LNCaP clone FGC (cell line): ENCODE measurements at regions not wholly inside any gene's neighbourhood (a gene's known extent, or its start where the extent isn't known, plus 50 kb on each side); places are given as distances from the start of the nearest gene placed in this dataset.

Experiments
- DNase-seq: peaks from one replicate; pipeline ENCODE4 v3.0.0-alpha.2; 2011; ENCODE audit warnings: low read depth
- H3K4me3 ChIP-seq: 2 replicates; pipeline ENCODE4 v1.5.1; 2011; ENCODE audit warnings: mild to moderate bottlenecking, low read depth, low read length, control low read depth
- CTCF ChIP-seq: IDR thresholded peaks from 2 replicates; pipeline ENCODE4 v1.5.1; 2012; ENCODE audit warnings: mild to moderate bottlenecking; ENCODE audit not compliant: control insufficient read depth, insufficient read depth; ENCODE audit errors: extremely low read depth

- TF ChIP-seq CTCF: no peak
- DNase-seq: no peak
- H3K4me3 ChIP-seq: no peak overlapping the region
These were observed 74.0 kb upstream of the TRPM1 start for GRCh38 chr15:31175484-31175883.

- TF ChIP-seq CTCF: no peak
- DNase-seq: no peak
- no peak overlapping the region for H3K4me3 ChIP-seq
These were observed 76.4 kb upstream of the TRPM1 start for GRCh38 chr15:31177951-31178350.

- DNase-seq: no peak
These were observed 77.2 kb upstream of the TRPM1 start for GRCh38 chr15:31178705-31179104.

GRCh38 chr15:31179693-31180092 is 78.2 kb upstream of the TRPM1 start:
- no peak for TF ChIP-seq CTCF
- DNase-seq: no peak

More at GRCh38 chr15:31178705-31179104, 77.2 kb upstream of the TRPM1 start:
- no peak for TF ChIP-seq CTCF
- no peak overlapping the region for H3K4me3 ChIP-seq

GRCh38 chr15:31193291-31193690 is 91.8 kb upstream of the TRPM1 start:
- no peak for DNase-seq
- H3K4me3 ChIP-seq: no peak overlapping the region
- TF ChIP-seq CTCF: no peak

More at GRCh38 chr15:31179693-31180092, 78.2 kb upstream of the TRPM1 start:
- H3K4me3 ChIP-seq: no peak overlapping the region

- no peak for DNase-seq
- TF ChIP-seq CTCF: no peak
- no peak overlapping the region for H3K4me3 ChIP-seq
These were observed 94.3 kb upstream of the TRPM1 start for GRCh38 chr15:31195871-31196270.

GRCh38 chr15:31197497-31198414 is 96.2 kb upstream of the TRPM1 start:
- no peak overlapping the region for H3K4me3 ChIP-seq
- DNase-seq: no peak
- TF ChIP-seq CTCF: peak; percentile 48
